Mesothelial cell of epicardium (in vitro differentiated cells): ENCODE measurements at regions not wholly inside any gene's neighbourhood (a gene's known extent, or its start where the extent isn't known, plus 50 kb on each side); places are given as distances from the start of the nearest gene placed in this dataset.

ENCODE experiments used
- DNase-seq, 2 experiments: peaks; one replicate each; pipeline ENCODE4 v3.0.0; 2021; ENCODE audit warnings: low spot score in 2 of 2; ENCODE audit not compliant: unreplicated experiment in 2 of 2
- H3K27ac Mint-ChIP-seq: 2 replicates; pipeline ENCODE4 v1.8.0; 2021; ENCODE audit warnings: mixed read lengths
- H3K27me3 Mint-ChIP-seq: 2 replicates; pipeline ENCODE4 v1.8.0; 2021; ENCODE audit warnings: low read depth, mixed read lengths
- H3K36me3 Mint-ChIP-seq: 2 replicates; pipeline ENCODE4 v1.8.0; 2021; ENCODE audit warnings: mixed read lengths
- H3K4me1 Mint-ChIP-seq: 2 replicates; pipeline ENCODE4 v1.8.0; 2021; ENCODE audit warnings: mixed read lengths
- H3K4me3 Mint-ChIP-seq: 2 replicates; pipeline ENCODE4 v1.8.0; 2021; ENCODE audit warnings: mild to moderate bottlenecking, moderate library complexity, mixed read lengths
- H3K9me3 Mint-ChIP-seq: 2 replicates; pipeline ENCODE4 v1.8.0; 2021; ENCODE audit warnings: mixed read lengths
- TF ChIP-seq, protein P1 (sequence below): fragments of 200-600 bp; sonication (generic); IDR thresholded peaks from one replicate; pipeline ENCODE4 v1.5.0; 2021; ENCODE audit warnings: antibody characterized with exemption; ENCODE audit not compliant: unreplicated experiment

DNA sequence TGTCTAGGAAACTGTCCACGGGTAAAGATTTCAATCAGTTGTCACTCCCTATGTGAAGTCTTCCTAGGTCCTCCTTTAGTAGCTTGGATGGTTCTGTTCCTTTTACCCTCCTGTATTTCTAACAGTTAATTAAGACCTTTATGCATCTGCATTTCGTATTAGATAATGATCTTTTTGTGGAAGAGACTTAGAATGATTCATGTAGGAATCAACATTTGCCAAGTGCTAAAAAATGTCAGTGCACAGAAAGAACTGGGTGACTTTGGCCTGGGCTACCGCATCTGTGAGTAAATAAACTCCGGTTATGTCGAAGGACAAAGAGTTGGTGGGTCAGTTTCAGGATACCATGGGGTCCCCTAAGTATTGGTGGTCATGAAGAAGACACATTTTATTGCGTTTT lies 918.0 kb downstream of the TFAP2A start:
- Mint-ChIP-seq H3K4me1 (peaks cover 14% of the 10 kb centered on the region), H3K27ac (no peak overlapping the region), H3K4me3 (no peak overlapping the region), H3K36me3 (no peaks in the 10 kb centered on the region), H3K27me3 (no peaks in the 10 kb centered on the region), H3K9me3 (peaks cover 17% of the 10 kb centered on the region)
- no peak for DNase-seq
- TF ChIP-seq, protein P1, sequence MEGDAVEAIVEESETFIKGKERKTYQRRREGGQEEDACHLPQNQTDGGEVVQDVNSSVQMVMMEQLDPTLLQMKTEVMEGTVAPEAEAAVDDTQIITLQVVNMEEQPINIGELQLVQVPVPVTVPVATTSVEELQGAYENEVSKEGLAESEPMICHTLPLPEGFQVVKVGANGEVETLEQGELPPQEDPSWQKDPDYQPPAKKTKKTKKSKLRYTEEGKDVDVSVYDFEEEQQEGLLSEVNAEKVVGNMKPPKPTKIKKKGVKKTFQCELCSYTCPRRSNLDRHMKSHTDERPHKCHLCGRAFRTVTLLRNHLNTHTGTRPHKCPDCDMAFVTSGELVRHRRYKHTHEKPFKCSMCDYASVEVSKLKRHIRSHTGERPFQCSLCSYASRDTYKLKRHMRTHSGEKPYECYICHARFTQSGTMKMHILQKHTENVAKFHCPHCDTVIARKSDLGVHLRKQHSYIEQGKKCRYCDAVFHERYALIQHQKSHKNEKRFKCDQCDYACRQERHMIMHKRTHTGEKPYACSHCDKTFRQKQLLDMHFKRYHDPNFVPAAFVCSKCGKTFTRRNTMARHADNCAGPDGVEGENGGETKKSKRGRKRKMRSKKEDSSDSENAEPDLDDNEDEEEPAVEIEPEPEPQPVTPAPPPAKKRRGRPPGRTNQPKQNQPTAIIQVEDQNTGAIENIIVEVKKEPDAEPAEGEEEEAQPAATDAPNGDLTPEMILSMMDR, result no peak

DNA sequence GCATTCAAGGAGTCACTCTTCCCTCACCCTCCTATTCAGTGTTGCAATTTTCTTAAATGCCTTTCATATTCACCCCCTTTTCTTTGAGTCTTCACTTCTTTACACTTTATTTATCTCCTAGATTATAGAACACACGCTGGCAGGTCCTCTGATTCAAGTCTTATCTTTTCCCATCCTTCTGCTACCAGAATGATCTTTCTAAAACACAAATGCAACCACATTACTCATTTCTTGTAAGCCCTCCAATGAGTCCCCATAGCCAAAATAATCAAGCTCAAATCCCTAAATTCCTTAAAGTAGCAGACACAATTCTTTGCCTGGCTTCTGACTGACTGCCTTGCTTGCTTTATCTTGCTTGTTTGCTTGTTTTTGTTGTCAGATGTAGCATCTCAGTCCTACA lies 920.0 kb downstream of the TFAP2A start:
- TF ChIP-seq, protein P1, result no peak
- peaks cover 11% of the 10 kb centered on the region for H3K9me3 Mint-ChIP-seq
- H3K4me1 Mint-ChIP-seq, result peaks cover 14% of the 10 kb centered on the region
- no peak overlapping the region for H3K4me3 Mint-ChIP-seq
- no peaks in the 10 kb centered on the region for H3K27me3 Mint-ChIP-seq
- no peak overlapping the region for H3K27ac Mint-ChIP-seq
- DNase-seq, result no peak
- H3K36me3 Mint-ChIP-seq, result no peaks in the 10 kb centered on the region

DNA sequence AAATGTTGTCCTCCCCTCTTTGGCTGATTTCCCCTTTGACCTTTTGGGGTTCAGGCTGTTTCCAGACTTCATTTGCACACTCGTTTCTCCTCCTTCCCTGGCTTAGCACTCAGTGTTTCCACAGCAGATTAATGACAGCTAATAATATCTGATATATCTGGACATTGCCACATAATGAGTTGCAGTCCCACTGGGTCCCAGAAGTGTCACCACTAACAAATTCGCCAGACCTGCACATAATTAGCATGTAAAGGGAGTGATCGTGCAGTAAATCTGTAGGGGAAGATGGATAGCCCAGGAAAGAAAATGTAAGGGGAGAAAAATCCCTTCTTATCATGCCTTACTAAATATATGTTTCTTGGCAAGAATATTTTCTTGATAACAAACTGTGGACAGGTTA lies 922.1 kb downstream of the TFAP2A start:
- no peak for DNase-seq
- Mint-ChIP-seq H3K27ac (no peak overlapping the region), H3K4me1 (peaks cover 14% of the 10 kb centered on the region), H3K9me3 (peaks cover 11% of the 10 kb centered on the region), H3K36me3 (no peaks in the 10 kb centered on the region), H3K4me3 (no peak overlapping the region), H3K27me3 (no peaks in the 10 kb centered on the region)
- TF ChIP-seq, protein P1, result no peak

DNA sequence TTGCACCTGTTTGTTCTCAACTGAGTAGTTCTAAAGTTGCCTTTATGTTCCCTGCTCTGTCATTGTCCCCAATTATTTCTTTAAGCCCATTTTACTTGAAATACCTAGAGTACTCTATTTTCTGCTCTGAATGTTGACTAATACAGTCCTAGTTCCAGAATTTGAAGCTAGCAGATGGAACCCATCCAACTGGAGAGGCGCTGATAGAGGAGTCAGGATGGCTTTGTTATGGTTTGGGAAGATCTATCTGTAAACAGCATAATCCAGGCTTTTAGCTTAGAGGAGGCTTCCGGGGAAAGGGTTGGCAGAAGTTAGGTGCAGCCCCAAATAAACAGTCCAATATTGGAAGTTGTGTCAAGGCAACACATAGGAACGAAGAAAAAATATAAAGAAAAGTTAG lies 927.7 kb downstream of the TFAP2A start:
- TF ChIP-seq, protein P1, result no peak
- no peak for DNase-seq
- Mint-ChIP-seq H3K4me3 (no peak overlapping the region), H3K9me3 (no peaks in the 10 kb centered on the region), H3K27ac (no peak overlapping the region), H3K27me3 (no peaks in the 10 kb centered on the region), H3K4me1 (peaks cover 5% of the 10 kb centered on the region), H3K36me3 (no peaks in the 10 kb centered on the region)

DNA sequence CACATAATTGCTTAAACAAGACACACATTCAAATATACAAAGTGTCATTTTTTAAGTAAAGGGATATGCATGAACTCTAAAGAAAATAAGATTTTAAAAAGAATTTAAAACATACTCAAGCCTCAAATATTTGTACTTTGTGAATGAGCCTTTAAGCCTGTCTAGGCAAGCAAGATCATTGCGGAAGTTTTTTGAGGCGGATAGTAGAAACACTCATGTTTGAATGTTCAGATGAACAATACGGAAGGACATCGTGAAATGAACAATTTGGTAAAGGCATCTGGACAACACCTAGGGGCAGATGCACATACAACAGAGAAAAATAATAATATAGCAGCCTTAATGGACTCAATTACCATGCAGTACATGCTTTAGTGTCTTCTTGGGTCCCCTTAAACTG lies 928.9 kb downstream of the TFAP2A start:
- Mint-ChIP-seq H3K36me3 (no peaks in the 10 kb centered on the region), H3K9me3 (peaks cover 7% of the 10 kb centered on the region), H3K4me3 (no peak overlapping the region), H3K27ac (no peak overlapping the region), H3K4me1 (peaks cover 8% of the 10 kb centered on the region), H3K27me3 (no peaks in the 10 kb centered on the region)
- DNase-seq, result no peak
- TF ChIP-seq, protein P1, result no peak

DNA sequence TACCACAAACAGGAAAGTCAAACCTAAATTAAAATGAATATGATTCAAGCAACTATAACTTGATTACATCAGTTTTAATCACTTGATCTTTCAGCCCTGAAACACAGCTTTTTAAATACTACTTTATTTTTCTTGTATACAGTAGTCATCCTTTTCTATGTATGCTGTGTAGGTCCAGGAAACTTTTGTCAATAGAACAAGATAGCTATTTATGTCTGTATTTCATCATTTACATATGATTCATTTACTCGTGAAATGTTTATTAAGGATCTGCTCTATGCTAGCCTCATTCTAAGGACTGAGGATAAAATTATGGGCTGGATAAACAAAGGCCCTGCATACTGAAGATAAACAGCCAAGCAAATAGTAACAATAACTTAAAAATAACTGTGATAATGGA lies 930.2 kb downstream of the TFAP2A start:
- Mint-ChIP-seq H3K27me3 (no peaks in the 10 kb centered on the region), H3K4me3 (no peak overlapping the region), H3K27ac (no peak overlapping the region), H3K4me1 (peaks cover 8% of the 10 kb centered on the region), H3K9me3 (peaks cover 7% of the 10 kb centered on the region), H3K36me3 (no peaks in the 10 kb centered on the region)
- TF ChIP-seq, protein P1, result no peak
- DNase-seq, result no peak
